ENCODE measurements at regions not wholly inside any gene's neighbourhood (a gene's known extent, or its start where the extent isn't known, plus 50 kb on each side); places are given as distances from the start of the nearest gene placed in this dataset.
A peak's percentile ranks its signal among the peaks of the same experiment; 100 is the strongest.

- DNase-seq: no peak
Observed at GRCh38 chrX:103158317-103158621, 56.6 kb upstream of the BEX4 start.

DNA sequence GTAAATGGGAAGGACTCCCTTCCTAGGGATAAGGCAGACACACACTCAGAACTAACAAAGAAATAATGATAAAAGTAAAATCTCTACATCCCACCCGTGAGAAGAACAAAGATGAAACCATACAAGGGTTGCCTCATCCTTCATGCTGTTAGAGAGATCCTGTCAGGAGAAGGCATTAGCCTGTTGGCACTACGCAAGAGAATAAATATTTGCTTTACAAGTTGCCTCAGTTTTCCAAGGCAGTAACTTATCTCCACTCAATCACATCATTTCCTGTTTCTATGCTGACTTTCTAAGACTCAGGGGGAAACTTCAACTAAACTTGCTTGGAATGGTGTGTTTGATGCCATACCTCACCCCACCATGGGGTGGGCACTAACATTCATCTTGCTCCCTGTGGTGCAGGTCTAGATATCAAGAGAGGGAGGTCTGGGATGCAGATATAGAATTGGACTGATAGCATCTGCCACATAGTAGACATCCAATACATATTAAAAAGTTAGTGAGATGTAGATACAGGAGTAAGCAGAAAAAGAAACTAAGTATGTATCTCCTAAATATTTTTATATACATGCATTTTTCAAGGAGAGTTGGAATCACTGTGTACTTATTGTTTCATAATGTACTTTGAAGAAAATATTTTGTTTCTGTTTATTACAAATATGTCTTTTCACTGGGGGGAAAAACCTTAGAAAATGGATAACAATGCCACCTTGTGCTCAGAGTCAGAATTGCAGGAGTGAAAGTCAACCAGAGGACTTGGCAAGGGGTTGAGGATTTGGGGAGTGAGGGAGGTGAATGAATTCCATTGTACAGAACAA, 57.2 kb upstream of the BEX4 start:
- DNase-seq: peak; percentile 39

GRCh38 chrX:103155201-103155600, 59.7 kb upstream of the BEX4 start:
- no peak for DNase-seq

GRCh38 chrX:103153661-103154060, 60.7 kb upstream of the NXF3 start:
- DNase-seq: no peak

DNA sequence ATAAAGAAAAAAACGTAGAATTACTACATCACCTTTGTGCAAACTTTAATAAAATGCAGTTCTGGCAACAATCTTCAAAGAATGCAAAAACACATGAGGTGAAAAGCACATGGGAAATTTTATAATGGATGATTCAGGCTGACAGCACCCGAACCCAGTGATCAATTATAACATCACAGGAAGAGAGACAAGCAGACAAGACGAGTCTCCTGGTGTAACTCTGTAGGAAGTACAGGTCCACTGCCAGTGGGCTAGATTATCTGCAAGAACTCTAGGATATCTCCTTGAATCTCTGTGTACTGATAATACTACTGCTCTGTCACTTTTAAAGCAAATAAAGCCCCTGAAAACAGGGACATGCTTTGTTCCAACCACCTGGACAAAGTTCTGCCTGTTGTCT, 58.9 kb upstream of the NXF3 start:
- no peak for DNase-seq

- DNase-seq: no peak
Observed at GRCh38 chrX:103149652-103150051, 56.7 kb upstream of the NXF3 start.

DNA sequence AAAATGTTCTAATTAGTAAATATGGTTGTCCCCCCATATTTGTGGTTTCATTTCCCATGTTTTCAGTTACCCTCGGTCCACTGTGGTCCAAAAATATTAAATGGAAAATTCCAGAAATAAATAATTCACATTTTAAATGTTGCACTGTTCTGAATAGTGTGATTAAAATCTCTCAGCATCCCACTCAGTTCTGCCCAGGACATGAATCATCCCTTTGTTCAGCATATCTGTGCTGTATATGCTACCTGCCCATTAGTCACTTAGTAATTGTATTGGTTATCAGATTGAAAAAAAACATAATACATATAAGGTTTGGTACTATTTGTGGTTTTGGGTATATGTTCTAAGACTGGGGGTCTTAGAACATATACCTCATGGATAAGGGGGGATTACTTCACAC, 55.1 kb upstream of the NXF3 start:
- DNase-seq: no peak
